NT2/D1 (cell line): ENCODE measurements at regions not wholly inside any gene's neighbourhood (a gene's known extent, or its start where the extent isn't known, plus 50 kb on each side); places are given as distances from the start of the nearest gene placed in this dataset.

Experiments
- SUZ12 ChIP-seq: IDR thresholded peaks from 2 replicates; pipeline ENCODE4 v1.6.1; 2011; ENCODE audit not compliant: insufficient read length, insufficient read depth; ENCODE audit errors: extremely low read depth
- YY1 ChIP-seq: IDR thresholded peaks from 2 replicates; pipeline ENCODE4 v1.6.1; 2011; ENCODE audit not compliant: insufficient read length, insufficient read depth
- ZNF274 ChIP-seq: IDR thresholded peaks from 2 replicates; pipeline ENCODE4 v1.6.1; 2011; ENCODE audit warnings: mild to moderate bottlenecking, low read depth, low read length

- no peak for TF ChIP-seq SUZ12
- no peak for TF ChIP-seq ZNF274
- no peak for TF ChIP-seq YY1
Measured at GRCh38 chr6:51015394-51015793, 196.7 kb downstream of the TFAP2B start.
